ENCODE measurements at regions not wholly inside any gene's neighbourhood (a gene's known extent, or its start where the extent isn't known, plus 50 kb on each side); places are given as distances from the start of the nearest gene placed in this dataset.

GRCh38 chr12:48420039-48420775 lies 52.2 kb upstream of the ANP32D start:
- no peak for ATAC-seq
- Histone ChIP-seq H3K9me1 (ENCODE audit: control insufficient read depth, insufficient read depth, low read length) (no peaks in the 10 kb centered on the region), H3K4me2 (ENCODE audit: insufficient read depth, low read length) (no peak overlapping the region), H3K4me3 (no peak overlapping the region), H3K9me3 (replicated peaks; ENCODE audit: control insufficient read depth, insufficient read depth, low read depth, low read length) (no peaks in the 10 kb centered on the region), H2AFZ (ENCODE audit: low read depth, low read length) (no peak overlapping the region), H3K27me3 (ENCODE audit: control insufficient read depth in 2 of 2, insufficient read depth in 2 of 2, low read length in 2 of 2) (no peaks in the 10 kb centered on the region), H3K36me3 (ENCODE audit: control insufficient read depth, insufficient read depth, low read length) (no peaks in the 10 kb centered on the region), H3K9ac (ENCODE audit: insufficient read depth in 1 of 2, low read depth in 2 of 2, low read length in 2 of 2) (no peak overlapping the region), H4K20me1 (replicated peaks; ENCODE audit: control insufficient read depth, insufficient read depth, low read length) (no peaks in the 10 kb centered on the region), H3K27ac (ENCODE audit: extremely low read depth, low read depth, low read length) (no peak overlapping the region), H3K4me1 (replicated peaks in 1 of 2; ENCODE audit: control insufficient read depth in 2 of 2, insufficient read depth in 2 of 2, low read length in 2 of 2) (0 out of 5 replicates have a peak, but pooled peaks cover 0 to 4% of the 10 kb centered on the region in 2 experiments), H3K79me2 (ENCODE audit: control insufficient read depth, insufficient read depth, low read length) (no peaks in the 10 kb centered on the region)
- in situ Hi-C loops (cut with MboI), result no loop called here
- DNase-seq (ENCODE audit: extremely low read depth in 1 of 4, low spot score in 3 of 4), result no peak
- WGBS (ENCODE audit: insufficient coverage, low coverage, missing lambda C conversion rate), result 5% methylated on average over 3 of the region's 3 CpGs
- no peak for FAIRE-seq
- no TSS peak for BruUV-seq (replicated peaks)
- CTCF ChIA-PET (ENCODE audit: low intra/inter-chr PET ratio), result no interaction called here
- POLR2A ChIA-PET, result no interaction called here
- TF ChIP-seq MCM3 (IDR thresholded peaks at IDR 0.05), result no peak
- no peak for TF ChIP-seq ZNF24 (IDR thresholded peaks at IDR 0.05)
- no peak for TF ChIP-seq CXXC5 (CRISPR knock-in tag; IDR thresholded peaks at IDR 0.05)
- no peak for TF ChIP-seq ZNF780A (CRISPR knock-in tag; IDR thresholded peaks at IDR 0.05)
- TF ChIP-seq HDAC2 (IDR thresholded peaks at IDR 0.05), result no peak
- no peak for TF ChIP-seq MCM5 (IDR thresholded peaks at IDR 0.05; ENCODE audit: low read depth)
- TF ChIP-seq GTF2E2 (tag; IDR thresholded peaks at IDR 0.05), result no peak
- no peak for TF ChIP-seq TCF7L2 (IDR thresholded peaks at IDR 0.05; ENCODE audit: low read depth, low read length)
- no peak for TF ChIP-seq ZKSCAN3 (CRISPR knock-in tag; IDR thresholded peaks at IDR 0.05)
- no peak for TF ChIP-seq DIDO1 (tag; IDR thresholded peaks at IDR 0.05; ENCODE audit: low read depth)
- no peak for TF ChIP-seq ELF2 (CRISPR knock-in tag; IDR thresholded peaks at IDR 0.05)
- TF ChIP-seq PREB (CRISPR knock-in tag; IDR thresholded peaks at IDR 0.05), result no peak
- no peak for TF ChIP-seq USF2 (CRISPR knock-in tag; IDR thresholded peaks at IDR 0.05)
- intact Hi-C loops (cut with micrococcal nuclease), result no loop called here
